Spleen (tissue), 11 donors: ENCODE measurements at regions not wholly inside any gene's neighbourhood (a gene's known extent, or its start where the extent isn't known, plus 50 kb on each side); places are given as distances from the start of the nearest gene placed in this dataset.

ENCODE experiments used
- DNase-seq: peaks from one replicate; pipeline ENCODE4 v3.0.0-alpha.2; 2020
- H3K27ac ChIP-seq, 8 donors: fragments of 200-600 bp; sonication (generic) in 7 of 8; 1 replicate in 4 of 8; 2 replicates in 4 of 8; pipeline versions ENCODE4 v1.5.0 to v1.8.0; 2016 to 2021; ENCODE audit warnings: inconsistent platforms in 4 of 8, mild to moderate bottlenecking in 4 of 8, moderate library complexity in 1 of 8
- H3K27me3 ChIP-seq, 7 donors: fragments of 200-600 bp; sonication (generic) in 6 of 7; replicated peaks in 1 of 7; 1 replicate in 4 of 7; 2 replicates in 3 of 7; pipeline versions ENCODE4 v1.5.0 to v1.8.0; 2016 to 2021; ENCODE audit warnings: inconsistent platforms in 3 of 7, mild to moderate bottlenecking in 1 of 7
- H3K36me3 ChIP-seq, 6 donors: fragments of 200-600 bp; sonication (generic) in 5 of 6; 1 replicate in 4 of 6; 2 replicates in 2 of 6; pipeline versions ENCODE4 v1.5.0 to v1.8.0; 2016 to 2021; ENCODE audit warnings: inconsistent platforms in 2 of 6
- H3K4me1 ChIP-seq, 6 donors: fragments of 200-600 bp; sonication (generic) in 5 of 6; 1 replicate in 3 of 6; 2 replicates in 3 of 6; pipeline versions ENCODE4 v1.5.0 to v1.8.0; 2016 to 2021; ENCODE audit warnings: inconsistent platforms in 3 of 6
- H3K4me3 ChIP-seq, 8 donors: fragments of 200-600 bp; sonication (generic) in 7 of 8; 1 replicate in 4 of 8; 2 replicates in 4 of 8; pipeline versions ENCODE4 v1.5.0 to v1.8.0; 2016 to 2021; ENCODE audit warnings: inconsistent platforms in 4 of 8, mild to moderate bottlenecking in 4 of 8, moderate library complexity in 2 of 8
- H3K9me3 ChIP-seq, 8 donors: fragments of 200-600 bp; sonication (generic) in 7 of 8; 1 replicate in 4 of 8; 2 replicates in 4 of 8; pipeline versions ENCODE4 v1.5.0 to v1.8.0; 2016 to 2021; ENCODE audit warnings: inconsistent platforms in 4 of 8
- POLR2A ChIP-seq, 3 donors: fragments of 450-650 bp; IDR thresholded peaks; one replicate each; pipeline ENCODE4 v1.5.1; 2017; ENCODE audit warnings: antibody characterized with exemption in 3 of 3, mild to moderate bottlenecking in 1 of 3
- POLR2AphosphoS5 ChIP-seq, 3 donors: sonication (generic); formaldehyde crosslinking; IDR thresholded peaks; one replicate each; pipeline ENCODE4 v1.5.1; 2017; ENCODE audit warnings: antibody characterized with exemption in 3 of 3
- WGBS, 5 donors: extraction: QIAGEN DNeasy Blood & Tissue Kit in 3 of 5; methylation state at CpG; one replicate each; pipeline versions ENCODE4 v1.1.5 to v1.1.7; 2013 to 2018; 5-methylcytosine and 5-hydroxymethylcytosine counted together
- intact Hi-C: fragments of 100-400 bp; cut with DNase I; formaldehyde crosslinking; loops from one replicate; pipeline ENCODE4 v1.15.0; 2023; ENCODE audit warnings: low total_unique reads
- TF ChIP-seq, protein P1 (sequence below), 11 experiments: fragments of 200-600 bp in 7 of 11; fragments of 450-650 bp in 4 of 11; sonication (generic) in 4 of 11; IDR thresholded peaks in 8 of 11; conservative IDR thresholded peaks in 3 of 11; 1 replicate in 7 of 11; 2 replicates in 4 of 11; pipeline versions ENCODE4 v1.4.0 to v1.8.0; 2016 to 2021; ENCODE audit warnings: antibody characterized with exemption in 11 of 11, inconsistent platforms in 4 of 11, mild to moderate bottlenecking in 1 of 11
- donor health status: healthy with polysubstance abuse.
- donor health status: DM: no; HTN: no; CAD: no; lungs with moderate emphysema.
- donor health status: DM: no; HTN: no; CAD: no.
- donor health status: Bipolar disorder and iron deficiency.
- donor health status: healthy.
- donor health status: DM: no; HTN: no; CAD: no.
- donor health status: DM: yes; HTN: yes; CAD: no.

DNA sequence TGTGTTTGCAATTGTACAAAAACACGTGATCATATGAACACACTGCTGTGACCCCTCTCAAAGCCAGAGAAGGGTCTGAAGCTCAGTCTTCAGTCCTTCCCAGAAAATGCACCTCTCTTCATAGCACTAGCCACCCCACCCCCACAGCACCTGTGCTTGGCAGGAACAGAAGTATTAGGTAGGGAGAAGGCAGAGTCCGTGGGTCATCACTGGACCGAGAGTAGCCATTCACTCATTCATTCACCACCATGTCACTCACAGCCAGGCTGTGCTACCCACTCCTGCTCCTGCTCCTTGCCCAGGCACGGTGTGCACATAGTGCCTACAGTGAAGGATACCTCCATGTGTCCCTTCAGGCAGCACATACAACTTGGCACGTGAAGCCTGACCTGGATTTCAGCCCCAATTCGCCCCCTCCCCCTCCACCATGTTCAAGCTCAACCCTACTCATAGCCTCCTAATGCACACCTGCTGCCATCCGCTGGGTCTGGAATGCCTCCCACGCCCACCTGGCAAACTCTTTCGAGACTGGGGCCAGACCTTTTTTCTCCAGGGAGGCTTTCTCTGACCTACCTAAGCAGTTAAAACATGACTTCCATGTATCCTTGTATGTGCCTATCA is 81.9 kb upstream of the GALNT2 start:
- 81 to 89% (median 86%) methylated on average over 9 of the region's 9 CpGs for WGBS, 5 donors
- no peak for DNase-seq
- Histone ChIP-seq H3K36me3 (no peaks in the 10 kb centered on the region), H3K4me1 (no peaks in the 10 kb centered on the region), H3K4me3 (no peak overlapping the region), H3K9me3 (no peaks in the 10 kb centered on the region), H3K27ac (no peak overlapping the region), H3K27me3 (no peaks in the 10 kb centered on the region)
- intact Hi-C loops, result no loop called here
- TF ChIP-seq POLR2A (IDR thresholded peaks at IDR 0.05), result no peak
- TF ChIP-seq, protein P1, sequence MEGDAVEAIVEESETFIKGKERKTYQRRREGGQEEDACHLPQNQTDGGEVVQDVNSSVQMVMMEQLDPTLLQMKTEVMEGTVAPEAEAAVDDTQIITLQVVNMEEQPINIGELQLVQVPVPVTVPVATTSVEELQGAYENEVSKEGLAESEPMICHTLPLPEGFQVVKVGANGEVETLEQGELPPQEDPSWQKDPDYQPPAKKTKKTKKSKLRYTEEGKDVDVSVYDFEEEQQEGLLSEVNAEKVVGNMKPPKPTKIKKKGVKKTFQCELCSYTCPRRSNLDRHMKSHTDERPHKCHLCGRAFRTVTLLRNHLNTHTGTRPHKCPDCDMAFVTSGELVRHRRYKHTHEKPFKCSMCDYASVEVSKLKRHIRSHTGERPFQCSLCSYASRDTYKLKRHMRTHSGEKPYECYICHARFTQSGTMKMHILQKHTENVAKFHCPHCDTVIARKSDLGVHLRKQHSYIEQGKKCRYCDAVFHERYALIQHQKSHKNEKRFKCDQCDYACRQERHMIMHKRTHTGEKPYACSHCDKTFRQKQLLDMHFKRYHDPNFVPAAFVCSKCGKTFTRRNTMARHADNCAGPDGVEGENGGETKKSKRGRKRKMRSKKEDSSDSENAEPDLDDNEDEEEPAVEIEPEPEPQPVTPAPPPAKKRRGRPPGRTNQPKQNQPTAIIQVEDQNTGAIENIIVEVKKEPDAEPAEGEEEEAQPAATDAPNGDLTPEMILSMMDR (IDR thresholded peaks at IDR 0.05 in 8 of 11, conservative IDR thresholded peaks at IDR 0.05 in 3 of 11), result no peak
- no peak for TF ChIP-seq POLR2AphosphoS5 (IDR thresholded peaks at IDR 0.05)

DNA sequence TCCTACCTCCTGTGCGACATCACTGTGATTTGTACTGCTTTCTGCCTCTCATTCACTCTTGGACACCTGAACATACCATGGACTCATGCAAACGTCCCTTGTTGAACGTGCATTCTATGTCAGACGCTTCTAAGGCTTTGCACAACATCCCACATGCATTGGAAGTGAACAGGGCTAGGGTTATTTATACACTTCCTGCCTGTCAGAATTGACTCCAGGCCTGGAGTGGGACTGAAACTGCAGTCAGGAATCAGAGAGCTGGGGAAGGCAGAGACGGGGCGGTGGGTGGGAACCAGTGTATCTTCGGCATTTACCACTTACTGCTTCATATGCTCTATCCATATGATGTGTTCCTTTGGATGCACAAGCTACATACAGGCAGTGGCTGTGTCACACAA is 81.4 kb upstream of the GALNT2 start:
- Histone ChIP-seq H3K4me3 (no peak overlapping the region), H3K36me3 (no peaks in the 10 kb centered on the region), H3K27ac (no peak overlapping the region), H3K27me3 (no peaks in the 10 kb centered on the region), H3K4me1 (no peaks in the 10 kb centered on the region), H3K9me3 (no peaks in the 10 kb centered on the region)
- intact Hi-C loops, result no loop called here
- TF ChIP-seq, protein P1 (IDR thresholded peaks at IDR 0.05 in 8 of 11, conservative IDR thresholded peaks at IDR 0.05 in 3 of 11), result no peak
- TF ChIP-seq POLR2AphosphoS5 (IDR thresholded peaks at IDR 0.05) (no peak), POLR2A (IDR thresholded peaks at IDR 0.05) (no peak)
- DNase-seq, result no peak
- 54 to 70% (median 58%) methylated on average over 7 of the region's 7 CpGs for WGBS, 5 donors

DNA sequence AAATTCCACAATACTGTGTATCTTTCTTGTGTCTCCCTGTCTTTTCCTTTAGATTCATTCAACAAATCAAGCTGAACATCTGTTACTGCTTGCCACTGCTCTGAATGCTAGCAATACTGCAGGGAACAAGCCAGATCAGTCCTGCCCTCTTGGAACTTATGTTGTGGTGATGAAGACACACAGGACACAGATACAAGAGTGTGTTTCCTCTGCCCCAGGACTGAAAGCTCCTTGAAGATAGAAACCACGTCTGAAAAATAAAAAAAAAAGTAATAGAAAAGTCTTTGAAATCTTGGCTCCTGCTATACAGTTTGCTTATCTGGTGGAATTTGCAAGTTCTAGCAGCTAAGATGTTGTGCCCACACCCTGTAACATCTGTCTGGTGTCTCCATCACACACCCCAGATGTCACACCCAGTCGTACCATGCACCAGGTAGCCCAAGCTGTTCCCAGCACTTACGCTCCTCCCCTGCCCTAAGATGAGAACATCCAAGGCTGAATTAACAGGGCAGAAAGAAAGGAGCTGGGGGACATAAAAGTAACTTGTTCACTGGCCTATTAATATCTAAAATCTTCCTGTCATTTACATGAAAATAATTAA is 80.2 kb upstream of the GALNT2 start:
- Histone ChIP-seq H3K27ac (no peak overlapping the region), H3K36me3 (no peaks in the 10 kb centered on the region), H3K27me3 (no peaks in the 10 kb centered on the region), H3K4me1 (no peaks in the 10 kb centered on the region), H3K9me3 (no peaks in the 10 kb centered on the region), H3K4me3 (no peak overlapping the region)
- intact Hi-C loops, result no loop called here
- no peak for DNase-seq
- TF ChIP-seq POLR2AphosphoS5 (IDR thresholded peaks at IDR 0.05), result no peak
- TF ChIP-seq, protein P1 (IDR thresholded peaks at IDR 0.05 in 8 of 11, conservative IDR thresholded peaks at IDR 0.05 in 3 of 11), result no peak
- TF ChIP-seq POLR2A (IDR thresholded peaks at IDR 0.05), result no peak
- 61 to 65% (median 62%) methylated on average over 3 of the region's 3 CpGs for WGBS, 5 donors

GRCh38 chr1:229987953-229988352 is 79.1 kb upstream of the GALNT2 start:
- intact Hi-C loops, result no loop called here
- no peak for DNase-seq
- Histone ChIP-seq H3K9me3 (no peaks in the 10 kb centered on the region), H3K36me3 (no peaks in the 10 kb centered on the region), H3K27me3 (no peaks in the 10 kb centered on the region), H3K4me1 (no peaks in the 10 kb centered on the region), H3K4me3 (no peak overlapping the region), H3K27ac (no peak overlapping the region)
- WGBS, 5 donors, result 65 to 75% (median 68%) methylated on average over 6 of the region's 6 CpGs
- TF ChIP-seq POLR2AphosphoS5 (IDR thresholded peaks at IDR 0.05), result no peak
- TF ChIP-seq, protein P1 (IDR thresholded peaks at IDR 0.05 in 8 of 11, conservative IDR thresholded peaks at IDR 0.05 in 3 of 11), result no peak
- no peak for TF ChIP-seq POLR2A (IDR thresholded peaks at IDR 0.05)
